ENCODE measurements at regions not wholly inside any gene's neighbourhood (a gene's known extent, or its start where the extent isn't known, plus 50 kb on each side); places are given as distances from the start of the nearest gene placed in this dataset.

DNA sequence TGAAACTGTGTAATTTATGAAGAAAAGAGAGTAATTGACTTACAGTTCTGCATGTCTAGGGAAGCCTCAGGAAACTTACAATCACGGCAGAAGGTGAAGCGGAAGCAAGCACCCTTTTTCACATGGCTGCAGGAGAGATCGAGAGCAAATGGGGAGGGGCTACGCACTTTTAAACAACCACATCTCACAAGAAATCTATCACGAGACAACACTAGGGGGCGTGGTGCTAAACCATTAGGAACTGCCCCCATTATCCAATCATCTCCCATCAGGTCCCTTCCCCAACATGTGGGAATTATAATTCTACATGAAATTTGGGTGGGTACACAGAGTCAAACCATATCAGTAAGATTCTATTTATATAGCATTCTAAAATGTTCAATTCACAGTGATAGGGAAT is 114.8 kb upstream of the TRPC4 start:
- TF ChIP-seq, protein P1, sequence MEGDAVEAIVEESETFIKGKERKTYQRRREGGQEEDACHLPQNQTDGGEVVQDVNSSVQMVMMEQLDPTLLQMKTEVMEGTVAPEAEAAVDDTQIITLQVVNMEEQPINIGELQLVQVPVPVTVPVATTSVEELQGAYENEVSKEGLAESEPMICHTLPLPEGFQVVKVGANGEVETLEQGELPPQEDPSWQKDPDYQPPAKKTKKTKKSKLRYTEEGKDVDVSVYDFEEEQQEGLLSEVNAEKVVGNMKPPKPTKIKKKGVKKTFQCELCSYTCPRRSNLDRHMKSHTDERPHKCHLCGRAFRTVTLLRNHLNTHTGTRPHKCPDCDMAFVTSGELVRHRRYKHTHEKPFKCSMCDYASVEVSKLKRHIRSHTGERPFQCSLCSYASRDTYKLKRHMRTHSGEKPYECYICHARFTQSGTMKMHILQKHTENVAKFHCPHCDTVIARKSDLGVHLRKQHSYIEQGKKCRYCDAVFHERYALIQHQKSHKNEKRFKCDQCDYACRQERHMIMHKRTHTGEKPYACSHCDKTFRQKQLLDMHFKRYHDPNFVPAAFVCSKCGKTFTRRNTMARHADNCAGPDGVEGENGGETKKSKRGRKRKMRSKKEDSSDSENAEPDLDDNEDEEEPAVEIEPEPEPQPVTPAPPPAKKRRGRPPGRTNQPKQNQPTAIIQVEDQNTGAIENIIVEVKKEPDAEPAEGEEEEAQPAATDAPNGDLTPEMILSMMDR (conservative IDR thresholded peaks at IDR 0.05; ENCODE audit: low read depth, low read length): no peak; the same call in 1 of the 2 replicates
- TF ChIP-seq EZH2 (IDR thresholded peaks at IDR 0.05; ENCODE audit: low read length, unreplicated experiment) (no peak), EZH2phosphoT487 (IDR thresholded peaks at IDR 0.05; ENCODE audit: borderline replicate concordance, low read length) (no peak)
- Histone ChIP-seq H3K9ac (ENCODE audit: low read length) (no peak overlapping the region), H3K4me3 (ENCODE audit: low read length) (no peak overlapping the region), H3K27me3 (ENCODE audit: low read length) (no peaks in the 10 kb centered on the region), H2AFZ (ENCODE audit: low read length) (no peak overlapping the region), H3K4me1 (ENCODE audit: insufficient read depth, low read length) (no peaks in the 10 kb centered on the region), H3K36me3 (ENCODE audit: low read depth, low read length) (no peaks in the 10 kb centered on the region), H3K9me2 (replicated peaks; ENCODE audit: low read length) (no peaks in the 10 kb centered on the region), H3K79me2 (ENCODE audit: low read length) (no peaks in the 10 kb centered on the region), H4K20me1 (ENCODE audit: low read length) (no peaks in the 10 kb centered on the region), H3K4me2 (ENCODE audit: low read length) (no peak overlapping the region), H3K9me3 (ENCODE audit: low read length) (no peaks in the 10 kb centered on the region), H3F3A (ENCODE audit: low read length, unreplicated experiment) (no peaks in the 10 kb centered on the region), H3K27ac (ENCODE audit: low read length) (no peak overlapping the region)
- no peak for ATAC-seq
- DNase-seq: no peak
- POLR2A ChIA-PET (ENCODE audit: unreplicated experiment): no interaction called here
- BruUV-seq (replicated peaks): no TSS peak
- CTCF ChIA-PET: no interaction called here
- intact Hi-C loops (cut with micrococcal nuclease): no loop called here

GRCh38 chr13:37981932-37982331 is 112.4 kb upstream of the TRPC4 start:
- ChIA-PET POLR2A (ENCODE audit: unreplicated experiment) (no interaction called here), CTCF (no interaction called here)
- Histone ChIP-seq H3K9me2 (replicated peaks; ENCODE audit: low read length) (no peaks in the 10 kb centered on the region), H3K27ac (ENCODE audit: low read length) (no peak overlapping the region), H4K20me1 (ENCODE audit: low read length) (no peaks in the 10 kb centered on the region), H2AFZ (ENCODE audit: low read length) (no peak overlapping the region), H3K79me2 (ENCODE audit: low read length) (no peaks in the 10 kb centered on the region), H3K27me3 (ENCODE audit: low read length) (peaks cover 14% of the 10 kb centered on the region; the same call in 1 of the 2 replicates), H3K9me3 (ENCODE audit: low read length) (no peaks in the 10 kb centered on the region), H3K4me1 (ENCODE audit: insufficient read depth, low read length) (no peaks in the 10 kb centered on the region), H3K4me3 (ENCODE audit: low read length) (no peak overlapping the region), H3K4me2 (ENCODE audit: low read length) (no peak overlapping the region), H3F3A (ENCODE audit: low read length, unreplicated experiment) (no peaks in the 10 kb centered on the region), H3K9ac (ENCODE audit: low read length) (no peak overlapping the region), H3K36me3 (ENCODE audit: low read depth, low read length) (no peaks in the 10 kb centered on the region)
- ATAC-seq (no peak), DNase-seq (no peak)
- TF ChIP-seq, protein P1 (conservative IDR thresholded peaks at IDR 0.05; ENCODE audit: low read depth, low read length): no peak
- no peak for TF ChIP-seq EZH2phosphoT487 (IDR thresholded peaks at IDR 0.05; ENCODE audit: borderline replicate concordance, low read length)
- no peak for TF ChIP-seq EZH2 (IDR thresholded peaks at IDR 0.05; ENCODE audit: low read length, unreplicated experiment)
- intact Hi-C loops (cut with micrococcal nuclease): no loop called here
- BruUV-seq (replicated peaks): no TSS peak

- no peak for ATAC-seq
- Histone ChIP-seq H3K9ac (ENCODE audit: low read length) (no peak overlapping the region), H3K9me2 (replicated peaks; ENCODE audit: low read length) (no peaks in the 10 kb centered on the region), H3K9me3 (ENCODE audit: low read length) (no peaks in the 10 kb centered on the region), H2AFZ (ENCODE audit: low read length) (no peak overlapping the region), H3K36me3 (ENCODE audit: low read depth, low read length) (no peaks in the 10 kb centered on the region), H3K4me2 (ENCODE audit: low read length) (no peak overlapping the region), H3F3A (ENCODE audit: low read length, unreplicated experiment) (no peaks in the 10 kb centered on the region), H3K79me2 (ENCODE audit: low read length) (no peaks in the 10 kb centered on the region), H4K20me1 (ENCODE audit: low read length) (no peaks in the 10 kb centered on the region), H3K4me3 (ENCODE audit: low read length) (no peak overlapping the region), H3K27ac (ENCODE audit: low read length) (no peak overlapping the region), H3K4me1 (ENCODE audit: insufficient read depth, low read length) (no peaks in the 10 kb centered on the region), H3K27me3 (ENCODE audit: low read length) (peaks cover 30% of the 10 kb centered on the region)
- no TSS peak for BruUV-seq (replicated peaks)
- ChIA-PET POLR2A (ENCODE audit: unreplicated experiment) (no interaction called here), CTCF (no interaction called here)
- DNase-seq: no peak
- intact Hi-C loops (cut with micrococcal nuclease): no loop called here
- TF ChIP-seq, protein P1 (conservative IDR thresholded peaks at IDR 0.05; ENCODE audit: low read depth, low read length): no peak
- TF ChIP-seq EZH2 (IDR thresholded peaks at IDR 0.05; ENCODE audit: low read length, unreplicated experiment): no peak
- no peak for TF ChIP-seq EZH2phosphoT487 (IDR thresholded peaks at IDR 0.05; ENCODE audit: borderline replicate concordance, low read length)
Measured at GRCh38 chr13:37978680-37979079, 109.1 kb upstream of the TRPC4 start.

Data from PC-3 (cell line).